IPS DF 4.7 (cell line): ENCODE measurements at regions not wholly inside any gene's neighbourhood (a gene's known extent, or its start where the extent isn't known, plus 50 kb on each side); places are given as distances from the start of the nearest gene placed in this dataset.
"Not testable (repeated sequence)": the region's sequence is repeated elsewhere in the genome, so short reads cannot be mapped to it uniquely, and the experiment has no call there.

Experiments used
- DNase-seq: peaks from one replicate; pipeline ENCODE4 v3.0.0-alpha.2; 2013; ENCODE audit warnings: low spot score; ENCODE audit errors: extremely low read depth

GRCh38 chr6:119665432-119665831 is 315.9 kb upstream of the MAN1A1 start:
- not testable (repeated sequence) for DNase-seq

GRCh38 chr6:119661628-119662027 is 312.1 kb upstream of the MAN1A1 start:
- no peak for DNase-seq

GRCh38 chr6:119661078-119661477 is 311.5 kb upstream of the MAN1A1 start:
- DNase-seq: no peak

- no peak for DNase-seq
Observed at GRCh38 chr6:119658917-119659316, 309.4 kb upstream of the MAN1A1 start.

GRCh38 chr6:119655124-119655523 is 305.6 kb upstream of the MAN1A1 start:
- DNase-seq: no peak

GRCh38 chr6:119653329-119653728 is 303.8 kb upstream of the MAN1A1 start:
- DNase-seq: no peak

- no peak for DNase-seq
Observed at GRCh38 chr6:119649531-119649930, 300.0 kb upstream of the MAN1A1 start.

- no peak for DNase-seq
Observed at GRCh38 chr6:119647309-119647708, 297.7 kb upstream of the MAN1A1 start.

GRCh38 chr6:119643876-119644275 is 294.3 kb upstream of the MAN1A1 start:
- no peak for DNase-seq

- DNase-seq: no peak
Observed at GRCh38 chr6:119637768-119638167, 288.2 kb upstream of the MAN1A1 start.

GRCh38 chr6:119636060-119636459 is 286.5 kb upstream of the MAN1A1 start:
- DNase-seq: no peak

GRCh38 chr6:119633461-119633860 is 283.9 kb upstream of the MAN1A1 start:
- no peak for DNase-seq

GRCh38 chr6:119630561-119631192 is 281.1 kb upstream of the MAN1A1 start:
- DNase-seq: no peak

- no peak for DNase-seq
Observed at GRCh38 chr6:119628691-119629594, 279.4 kb upstream of the MAN1A1 start.

- DNase-seq: no peak
Observed at GRCh38 chr6:119627908-119628669, 278.5 kb upstream of the MAN1A1 start.

- no peak for DNase-seq
Observed at GRCh38 chr6:119626884-119627619, 277.5 kb upstream of the MAN1A1 start.

GRCh38 chr6:119620846-119621555 is 271.4 kb upstream of the MAN1A1 start:
- no peak for DNase-seq

GRCh38 chr6:119614138-119614537 is 264.6 kb upstream of the MAN1A1 start:
- DNase-seq: no peak

GRCh38 chr6:119612911-119613381 is 263.4 kb upstream of the MAN1A1 start:
- no peak for DNase-seq

GRCh38 chr6:119612176-119612891 is 262.8 kb upstream of the MAN1A1 start:
- no peak for DNase-seq
